GM12878 (cell line): ENCODE measurements at regions not wholly inside any gene's neighbourhood (a gene's known extent, or its start where the extent isn't known, plus 50 kb on each side); places are given as distances from the start of the nearest gene placed in this dataset.

Source experiments
- ATAC-seq: fragments of 200-7000 bp; cut with Tn5 transposase; 3 replicates; pipeline ENCODE4 v1.9.1; 2020; ENCODE audit warnings: mild to moderate bottlenecking, moderate library complexity
- BruUV-seq: library from RNA; stranded (reverse); fragments of 400-500 nt; replicated peaks from 2 replicates; lab custom pipeline; 2021; lab: Mats Ljungman, UMichigan
- CTCF ChIA-PET: fragments of 300-600 bp; sonication (Branson Sonifier 250); formaldehyde crosslinking; extraction: SDS; loops from one replicate; lab custom pipeline; 2021; ENCODE audit warnings: inconsistent platforms; lab: Yijun Ruan, JAX
- POLR2A ChIA-PET: fragments of 350-600 bp; formaldehyde crosslinking; extraction: SDS; loops from one replicate; lab custom pipeline; 2021; ENCODE audit warnings: inconsistent platforms; lab: Charles Lee
- RAD21 ChIA-PET: fragments of 300-600 bp; sonication (Branson Sonifier 250); formaldehyde crosslinking; loops from one replicate; lab custom pipeline; 2023; ENCODE audit warnings: antibody characterized with exemption; ENCODE audit not compliant: unreplicated experiment; lab: Charles Lee
- SMC1A ChIA-PET: fragments of 300-600 bp; sonication (Branson Sonifier 250); formaldehyde crosslinking; loops from one replicate; lab custom pipeline; 2023; ENCODE audit not compliant: unreplicated experiment, uncharacterized antibody; lab: Charles Lee
- DNase-seq: peaks from one replicate; pipeline ENCODE4 v3.0.0-alpha.2; 2011; ENCODE audit warnings: low read depth, low spot score
- FAIRE-seq: peaks from 3 replicates; lab custom pipeline; 2011; peaks lifted over from hg19 to GRCh38; lab: Jason Lieb, UNC
- H2AFZ ChIP-seq: 2 replicates; pipeline ENCODE4 v1.6.0; 2011; ENCODE audit warnings: low read depth, low read length, control low read depth; ENCODE audit not compliant: control insufficient read depth
- H3K27ac ChIP-seq: 2 replicates; pipeline ENCODE4 v1.5.1; 2011; ENCODE audit warnings: control low read depth; ENCODE audit not compliant: control insufficient read depth, insufficient read depth
- H3K27me3 ChIP-seq, 2 experiments: replicated peaks in 1 of 2; 2 replicates each; pipeline versions ENCODE4 v1.6.0 to v1.6.1; 2011; ENCODE audit warnings: low read length in 1 of 2; ENCODE audit not compliant: control insufficient read depth in 2 of 2, insufficient read depth in 2 of 2
- H3K36me3 ChIP-seq, 2 experiments: 2 replicates each; pipeline ENCODE4 v1.5.1; 2011; ENCODE audit warnings: low read length in 1 of 2; ENCODE audit not compliant: control insufficient read depth in 2 of 2, insufficient read depth in 2 of 2
- H3K4me1 ChIP-seq: 2 replicates; pipeline ENCODE4 v1.6.1; 2011; ENCODE audit warnings: mild to moderate bottlenecking, low read length, moderate library complexity, mixed read lengths; ENCODE audit not compliant: control insufficient read depth, insufficient read depth
- H3K4me2 ChIP-seq: 2 replicates; pipeline ENCODE4 v1.6.0; 2011; ENCODE audit warnings: control low read depth; ENCODE audit not compliant: control insufficient read depth, insufficient read depth
- H3K4me3 ChIP-seq: fragments of 200-600 bp; sonication (generic); 2 replicates; pipeline ENCODE4 v1.5.1; 2016
- H3K79me2 ChIP-seq: 2 replicates; pipeline ENCODE4 v1.6.0; 2011; ENCODE audit warnings: low read length; ENCODE audit not compliant: control insufficient read depth, insufficient read depth
- H3K9ac ChIP-seq: 2 replicates; pipeline ENCODE4 v1.8.0; 2011; ENCODE audit warnings: low read length, control low read depth, mixed read lengths; ENCODE audit not compliant: control insufficient read depth, insufficient read depth
- H3K9me3 ChIP-seq: replicated peaks from 3 replicates; pipeline ENCODE4 v1.5.1; 2011; ENCODE audit warnings: mild to moderate bottlenecking, low read length; ENCODE audit not compliant: control insufficient read depth, insufficient read depth
- H4K20me1 ChIP-seq: 2 replicates; pipeline ENCODE4 v1.6.0; 2011; ENCODE audit not compliant: control insufficient read depth, insufficient read depth
- IKZF2 ChIP-seq, 2 experiments: fragments of 450-650 bp; IDR thresholded peaks; 2 replicates each; pipeline ENCODE4 v1.6.1; 2017; ENCODE audit warnings: mild to moderate bottlenecking in 2 of 2, moderate library complexity in 2 of 2
- MEF2B ChIP-seq: fragments of 450-650 bp; IDR thresholded peaks from 2 replicates; pipeline ENCODE4 v1.6.1; 2018; ENCODE audit warnings: mild to moderate bottlenecking, moderate library complexity; ENCODE audit not compliant: partially characterized antibody, poor library complexity, severe bottlenecking
- NFIC ChIP-seq: IDR thresholded peaks from 2 replicates; pipeline ENCODE4 v1.6.1; 2012; ENCODE audit warnings: low read depth, mild to moderate bottlenecking, inconsistent platforms, low read length, moderate library complexity
- NFYB ChIP-seq: IDR thresholded peaks from 2 replicates; pipeline ENCODE4 v1.6.1; 2011; ENCODE audit warnings: low read depth, mild to moderate bottlenecking, low read length, improper control_type of control experiment, moderate library complexity; ENCODE audit not compliant: insufficient read depth
- POLR2A ChIP-seq: IDR thresholded peaks from 2 replicates; pipeline ENCODE4 v1.6.1; 2011; ENCODE audit warnings: low read depth, mild to moderate bottlenecking, low read length
- SIN3A ChIP-seq: IDR thresholded peaks from 2 replicates; pipeline ENCODE4 v1.6.1; 2012; ENCODE audit warnings: low read depth, low read length, improper control_type of control experiment
- SREBF2 ChIP-seq: IDR thresholded peaks from 2 replicates; pipeline ENCODE4 v1.6.1; 2012; ENCODE audit warnings: mild to moderate bottlenecking, low read length
- STAT1 ChIP-seq: fragments of 450-650 bp; conservative IDR thresholded peaks from 2 replicates; pipeline ENCODE4 v1.6.1; 2014; ENCODE audit warnings: antibody characterized with exemption, mild to moderate bottlenecking
- WGBS: methylation state at CpG from one replicate; pipeline ENCODE4 v1.1.6; 2016; ENCODE audit warnings: low lambda C conversion rate; ENCODE audit not compliant: insufficient replicate concordance, insufficient coverage; ENCODE audit errors: missing lambda C conversion rate; 5-methylcytosine and 5-hydroxymethylcytosine counted together
- in situ Hi-C: fragments of 300-500 bp; cut with MboI; formaldehyde crosslinking; loops from 9 replicates; pipeline ENCODE4 v1.14.3; 2018; ENCODE audit warnings: mixed read lengths
- intact Hi-C: fragments of 100-400 bp; cut with micrococcal nuclease; formaldehyde crosslinking; loops from one replicate; pipeline ENCODE4 v1.14.2; 2022; ENCODE audit not compliant: unreplicated experiment
- TF ChIP-seq, protein P1 (sequence below): IDR thresholded peaks from 2 replicates; pipeline ENCODE4 v1.6.1; 2011; ENCODE audit warnings: low read depth, mild to moderate bottlenecking, low read length, moderate library complexity, borderline replicate concordance; ENCODE audit errors: extremely low read depth
- TF ChIP-seq, protein P2 (sequence below): fragments of 450-650 bp; IDR thresholded peaks from 2 replicates; pipeline ENCODE4 v1.6.1; 2017; ENCODE audit warnings: mild to moderate bottlenecking, moderate library complexity

DNA sequence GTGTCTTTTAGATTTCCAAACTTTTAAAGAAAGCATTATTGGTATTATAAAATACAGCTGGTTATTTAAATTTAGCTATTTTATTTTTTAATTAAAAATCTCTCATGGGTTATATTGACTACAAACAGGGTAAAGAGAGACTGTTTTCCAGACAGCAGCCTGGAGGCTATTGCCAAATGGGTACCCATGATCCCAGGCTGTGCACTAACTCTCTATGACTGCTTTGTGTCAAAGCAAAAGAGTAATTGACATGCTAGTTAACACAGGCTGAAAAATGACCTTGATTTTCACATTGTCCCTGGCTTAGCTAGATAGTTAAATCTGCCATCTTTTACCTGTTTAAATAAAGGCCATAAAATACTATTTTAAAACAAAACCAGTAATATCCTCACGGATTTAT, 589.7 kb downstream of the ANXA1 start:
- H3K4me2 ChIP-seq = no peak overlapping the region
- in situ Hi-C loops = no loop called here
- H3K36me3 ChIP-seq = no peaks in the 10 kb centered on the region
- intact Hi-C loops = no loop called here
- H3K4me1 ChIP-seq = no peaks in the 10 kb centered on the region
- H3K27ac ChIP-seq = no peak overlapping the region
- ATAC-seq = no peak
- RAD21 ChIA-PET = no interaction called here
- no peaks in the 10 kb centered on the region for H3K9me3 ChIP-seq
- TF ChIP-seq NFIC (no peak), SREBF2 (no peak), NFYB (no peak), IKZF2 (IDR thresholded peaks at IDR 0.05) (no peak), POLR2A (no peak), SIN3A (no peak), STAT1 (no peak), MEF2B (no peak)
- TF ChIP-seq, protein P1, sequence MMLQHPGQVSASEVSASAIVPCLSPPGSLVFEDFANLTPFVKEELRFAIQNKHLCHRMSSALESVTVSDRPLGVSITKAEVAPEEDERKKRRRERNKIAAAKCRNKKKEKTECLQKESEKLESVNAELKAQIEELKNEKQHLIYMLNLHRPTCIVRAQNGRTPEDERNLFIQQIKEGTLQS = no peak
- TF ChIP-seq, protein P2, sequence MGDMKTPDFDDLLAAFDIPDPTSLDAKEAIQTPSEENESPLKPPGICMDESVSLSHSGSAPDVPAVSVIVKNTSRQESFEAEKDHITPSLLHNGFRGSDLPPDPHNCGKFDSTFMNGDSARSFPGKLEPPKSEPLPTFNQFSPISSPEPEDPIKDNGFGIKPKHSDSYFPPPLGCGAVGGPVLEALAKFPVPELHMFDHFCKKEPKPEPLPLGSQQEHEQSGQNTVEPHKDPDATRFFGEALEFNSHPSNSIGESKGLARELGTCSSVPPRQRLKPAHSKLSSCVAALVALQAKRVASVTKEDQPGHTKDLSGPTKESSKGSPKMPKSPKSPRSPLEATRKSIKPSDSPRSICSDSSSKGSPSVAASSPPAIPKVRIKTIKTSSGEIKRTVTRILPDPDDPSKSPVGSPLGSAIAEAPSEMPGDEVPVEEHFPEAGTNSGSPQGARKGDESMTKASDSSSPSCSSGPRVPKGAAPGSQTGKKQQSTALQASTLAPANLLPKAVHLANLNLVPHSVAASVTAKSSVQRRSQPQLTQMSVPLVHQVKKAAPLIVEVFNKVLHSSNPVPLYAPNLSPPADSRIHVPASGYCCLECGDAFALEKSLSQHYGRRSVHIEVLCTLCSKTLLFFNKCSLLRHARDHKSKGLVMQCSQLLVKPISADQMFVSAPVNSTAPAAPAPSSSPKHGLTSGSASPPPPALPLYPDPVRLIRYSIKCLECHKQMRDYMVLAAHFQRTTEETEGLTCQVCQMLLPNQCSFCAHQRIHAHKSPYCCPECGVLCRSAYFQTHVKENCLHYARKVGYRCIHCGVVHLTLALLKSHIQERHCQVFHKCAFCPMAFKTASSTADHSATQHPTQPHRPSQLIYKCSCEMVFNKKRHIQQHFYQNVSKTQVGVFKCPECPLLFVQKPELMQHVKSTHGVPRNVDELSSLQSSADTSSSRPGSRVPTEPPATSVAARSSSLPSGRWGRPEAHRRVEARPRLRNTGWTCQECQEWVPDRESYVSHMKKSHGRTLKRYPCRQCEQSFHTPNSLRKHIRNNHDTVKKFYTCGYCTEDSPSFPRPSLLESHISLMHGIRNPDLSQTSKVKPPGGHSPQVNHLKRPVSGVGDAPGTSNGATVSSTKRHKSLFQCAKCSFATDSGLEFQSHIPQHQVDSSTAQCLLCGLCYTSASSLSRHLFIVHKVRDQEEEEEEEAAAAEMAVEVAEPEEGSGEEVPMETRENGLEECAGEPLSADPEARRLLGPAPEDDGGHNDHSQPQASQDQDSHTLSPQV = no peak
- H3K79me2 ChIP-seq = no peaks in the 10 kb centered on the region
- DNase-seq = no peak
- no peaks in the 10 kb centered on the region for H4K20me1 ChIP-seq
- POLR2A ChIA-PET = no interaction called here
- 0% methylated on average over 1 of the region's 1 CpG for WGBS
- CTCF ChIA-PET = no interaction called here
- H3K9ac ChIP-seq = no peak overlapping the region
- no peak overlapping the region for H2AFZ ChIP-seq
- SMC1A ChIA-PET = interaction anchor here (0.8 kb wide), 1 partner anchor 829 kb away, joined by 3 read pairs; no protein-coding TSS in a partner anchor
- H3K27me3 ChIP-seq = no peaks in the 10 kb centered on the region
- FAIRE-seq = no peak
- no peak overlapping the region for H3K4me3 ChIP-seq
- no TSS peak for BruUV-seq
